Adrenal gland (tissue), 5 donors: ENCODE measurements at regions not wholly inside any gene's neighbourhood (a gene's known extent, or its start where the extent isn't known, plus 50 kb on each side); places are given as distances from the start of the nearest gene placed in this dataset.
"Not testable (repeated sequence)": the region's sequence is repeated elsewhere in the genome, so short reads cannot be mapped to it uniquely, and the experiment has no call there.

Source experiments
- CTCF ChIP-seq, 6 experiments: fragments of 450-650 bp in 4 of 6; fragments of 200-600 bp in 2 of 6; sonication (generic) in 1 of 6; IDR thresholded peaks; 1 replicate in 5 of 6; 2 replicates in 1 of 6; pipeline versions ENCODE4 v1.5.1 to v1.8.0; 2016 to 2021; ENCODE audit warnings: antibody characterized with exemption in 6 of 6, mild to moderate bottlenecking in 2 of 6, moderate library complexity in 1 of 6
- POLR2A ChIP-seq, 2 donors: fragments of 450-650 bp; IDR thresholded peaks; one replicate each; pipeline ENCODE4 v1.6.1; 2017; ENCODE audit warnings: antibody characterized with exemption in 2 of 2, mild to moderate bottlenecking in 2 of 2, moderate library complexity in 1 of 2
- donor health status: DM: no; HTN: no; CAD: no.

GRCh38 chr4:176624983-176625610 is 167.6 kb downstream of the VEGFC start:
- not testable (repeated sequence) for TF ChIP-seq CTCF, POLR2A (IDR thresholded peaks at IDR 0.05)
